ENCODE measurements at regions not wholly inside any gene's neighbourhood (a gene's known extent, or its start where the extent isn't known, plus 50 kb on each side); places are given as distances from the start of the nearest gene placed in this dataset.

GRCh38 chr9:95620722-95621121, 104.0 kb upstream of the PTCH1 start:
- no peak for DNase-seq (ENCODE audit: low read depth in 2 of 2)

GRCh38 chr9:95620314-95620713, 103.5 kb upstream of the PTCH1 start:
- no peak for DNase-seq (ENCODE audit: low read depth in 2 of 2)

GRCh38 chr9:95615246-95615645, 98.5 kb upstream of the PTCH1 start:
- no peak for DNase-seq (ENCODE audit: low read depth in 2 of 2)

- DNase-seq (ENCODE audit: low read depth in 2 of 2): no peak
Measured at GRCh38 chr9:95613670-95614069, 96.9 kb upstream of the PTCH1 start.

- DNase-seq (ENCODE audit: low read depth in 2 of 2): no peak
Measured at GRCh38 chr9:95611354-95611753, 94.6 kb upstream of the PTCH1 start.

GRCh38 chr9:95610006-95610785, 93.4 kb upstream of the PTCH1 start:
- no peak for DNase-seq (ENCODE audit: low read depth in 2 of 2)

GRCh38 chr9:95609426-95609825, 92.7 kb upstream of the PTCH1 start:
- no peak for DNase-seq (ENCODE audit: low read depth in 2 of 2)

GRCh38 chr9:95608341-95608740, 91.6 kb upstream of the PTCH1 start:
- no peak for DNase-seq (ENCODE audit: low read depth in 2 of 2)

GRCh38 chr9:95607507-95607906, 90.7 kb upstream of the PTCH1 start:
- DNase-seq (ENCODE audit: low read depth in 2 of 2): no peak

- DNase-seq (ENCODE audit: low read depth in 2 of 2): no peak
Measured at GRCh38 chr9:95606489-95607350, 89.9 kb upstream of the PTCH1 start.

GRCh38 chr9:95605816-95606488, 89.2 kb upstream of the PTCH1 start:
- DNase-seq (ENCODE audit: low read depth in 2 of 2): no peak

GRCh38 chr9:95605101-95605500, 88.3 kb upstream of the PTCH1 start:
- DNase-seq (ENCODE audit: low read depth in 2 of 2): no peak

GRCh38 chr9:95598236-95598635, 81.5 kb upstream of the PTCH1 start:
- DNase-seq (ENCODE audit: low read depth in 2 of 2): no peak

GRCh38 chr9:95595721-95596295, 79.0 kb upstream of the PTCH1 start:
- no peak for DNase-seq (ENCODE audit: low read depth in 2 of 2)

- no peak for DNase-seq (ENCODE audit: low read depth in 2 of 2)
Measured at GRCh38 chr9:95592931-95593330, 76.2 kb upstream of the PTCH1 start.

GRCh38 chr9:95588724-95589588, 72.2 kb upstream of the PTCH1 start:
- DNase-seq (ENCODE audit: low read depth in 2 of 2): no peak

- no peak for DNase-seq (ENCODE audit: low read depth in 2 of 2)
Measured at GRCh38 chr9:95587021-95587964, 70.5 kb upstream of the PTCH1 start.

GRCh38 chr9:95586326-95586725, 69.6 kb upstream of the PTCH1 start:
- no peak for DNase-seq (ENCODE audit: low read depth in 2 of 2)

GRCh38 chr9:95585824-95586223, 69.1 kb upstream of the PTCH1 start:
- DNase-seq (ENCODE audit: low read depth in 2 of 2): no peak

- DNase-seq (ENCODE audit: low read depth in 2 of 2): no peak
Measured at GRCh38 chr9:95584176-95584575, 67.4 kb upstream of the PTCH1 start.
